Erythroblast (primary cell): ENCODE measurements at regions not wholly inside any gene's neighbourhood (a gene's known extent, or its start where the extent isn't known, plus 50 kb on each side); places are given as distances from the start of the nearest gene placed in this dataset.

Experiments used
- GATA1 ChIP-seq: IDR thresholded peaks from 2 replicates; pipeline ENCODE4 v1.6.1; 2011; ENCODE audit warnings: low read depth, mild to moderate bottlenecking, control low read depth, low read length, moderate library complexity
- POLR2A ChIP-seq: IDR thresholded peaks from 2 replicates; pipeline ENCODE4 v1.6.1; 2011; ENCODE audit warnings: mild to moderate bottlenecking, low read length

DNA sequence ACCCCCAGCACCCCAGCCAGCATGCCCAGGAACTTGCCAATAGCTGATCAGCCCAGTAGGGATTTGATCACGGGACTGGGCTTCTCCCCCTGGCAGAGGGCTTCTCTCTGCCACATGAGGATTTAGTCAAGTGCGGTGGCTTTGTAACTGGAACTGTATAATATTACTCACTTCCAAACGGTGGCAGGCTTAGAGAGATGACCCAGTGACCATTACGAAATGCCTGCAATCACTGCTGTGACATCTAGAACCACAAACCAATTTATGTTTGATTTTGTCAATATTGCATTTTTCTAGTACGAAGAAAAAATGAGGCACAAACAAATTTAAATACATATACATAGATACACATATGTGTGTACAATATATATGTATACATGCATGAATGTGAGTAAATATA is 192.1 kb downstream of the ERCC6L2 start:
- TF ChIP-seq POLR2A (no peak), GATA1 (no peak)
